ENCODE measurements at regions not wholly inside any gene's neighbourhood (a gene's known extent, or its start where the extent isn't known, plus 50 kb on each side); places are given as distances from the start of the nearest gene placed in this dataset.

DNA sequence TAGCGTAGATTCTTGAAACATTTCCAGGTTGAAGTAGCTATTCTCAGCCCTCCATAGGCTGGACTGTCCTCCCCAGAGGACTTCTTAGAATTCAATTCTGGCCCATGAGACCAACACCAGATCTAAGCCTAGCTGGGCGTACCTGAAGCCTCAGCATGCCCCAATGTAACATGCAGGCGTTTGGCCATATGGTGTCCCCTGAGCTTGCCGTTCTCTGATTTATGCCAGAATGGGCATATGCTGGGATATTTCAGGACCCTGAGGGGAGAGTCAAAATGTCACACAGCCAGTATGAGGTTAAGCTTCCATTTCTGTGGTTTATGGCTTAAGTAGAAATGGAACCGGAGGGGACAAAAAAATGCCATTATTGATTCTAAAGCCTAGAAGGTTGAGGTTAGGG is 317.7 kb upstream of the OBI1 start:
- peaks cover 3% of the 10 kb centered on the region for H3K4me1 Mint-ChIP-seq
- Histone ChIP-seq H3K79me2 (ENCODE audit: control insufficient read depth, insufficient read depth, low read length) (no peaks in the 10 kb centered on the region), H2AFZ (ENCODE audit: insufficient read depth, low read depth, low read length, poor library complexity, severe bottlenecking) (no peak overlapping the region), H3K27ac (ENCODE audit: low read length in 2 of 2) (no peak overlapping the region), H4K20me1 (ENCODE audit: control insufficient read depth, insufficient read depth, low read length, poor library complexity, severe bottlenecking) (no peaks in the 10 kb centered on the region), H3K9me3 (ENCODE audit: control extremely low read depth in 1 of 3, control insufficient read depth in 2 of 3, insufficient read depth in 1 of 3, low read length in 2 of 3) (no peaks in the 10 kb centered on the region), H3K9ac (ENCODE audit: low read length) (no peak overlapping the region), H3K27me3 (replicated peaks in 1 of 4; ENCODE audit: control extremely low read depth in 1 of 4, control insufficient read depth in 3 of 4, insufficient read depth in 4 of 4, low read length in 3 of 4) (no peaks in the 10 kb centered on the region), H3K36me3 (replicated peaks in 1 of 2; ENCODE audit: control extremely low read depth in 1 of 2, control insufficient read depth in 1 of 2, extremely low read depth in 1 of 2, insufficient read depth in 2 of 2, low read length in 1 of 2) (no peaks in the 10 kb centered on the region), H3K4me1 (ENCODE audit: control insufficient read depth in 2 of 2, insufficient read depth in 2 of 2, low read length in 2 of 2) (no peaks in the 10 kb centered on the region), H3K4me3 (ENCODE audit: control extremely low read depth in 1 of 5, extremely low read depth in 1 of 5, insufficient read depth in 1 of 5, low read depth in 2 of 5, low read length in 4 of 5) (no peak overlapping the region), H3K4me2 (replicated peaks; ENCODE audit: low read depth, low read length, poor library complexity, severe bottlenecking) (no peak overlapping the region)
- ATAC-seq (ENCODE audit: low read depth) (no peak), DNase-seq (no peak)
- POLR2A ChIA-PET, result no interaction called here
- no peak overlapping the region for H3K4me3 Mint-ChIP-seq
- peaks cover 21% of the 10 kb centered on the region for H3K27me3 Mint-ChIP-seq
- H3K27ac Mint-ChIP-seq, result no peak overlapping the region
- no peaks in the 10 kb centered on the region for H3K9me3 Mint-ChIP-seq (ENCODE audit: insufficient read depth)
- no peak for TF ChIP-seq CTCF (IDR thresholded peaks at IDR 0.05)
- no peak for TF ChIP-seq EZH2 (IDR thresholded peaks at IDR 0.05; ENCODE audit: borderline replicate concordance, insufficient read depth, low read depth, low read length, poor library complexity, severe bottlenecking)
- intact Hi-C loops (cut with micrococcal nuclease), result loop anchor here (5.0 kb wide), 1 partner anchor 566 kb away; no protein-coding TSS in a partner anchor
- CTCF ChIA-PET, result interaction anchor here (0.7 to 1.7 kb wide), 6 partner anchors 11 to 842 kb away, joined by 3 to 7 read pairs (median 3); no protein-coding TSS in a partner anchor
- 92% methylated on average over 4 of the region's 5 CpGs for WGBS (ENCODE audit: insufficient coverage)

DNA sequence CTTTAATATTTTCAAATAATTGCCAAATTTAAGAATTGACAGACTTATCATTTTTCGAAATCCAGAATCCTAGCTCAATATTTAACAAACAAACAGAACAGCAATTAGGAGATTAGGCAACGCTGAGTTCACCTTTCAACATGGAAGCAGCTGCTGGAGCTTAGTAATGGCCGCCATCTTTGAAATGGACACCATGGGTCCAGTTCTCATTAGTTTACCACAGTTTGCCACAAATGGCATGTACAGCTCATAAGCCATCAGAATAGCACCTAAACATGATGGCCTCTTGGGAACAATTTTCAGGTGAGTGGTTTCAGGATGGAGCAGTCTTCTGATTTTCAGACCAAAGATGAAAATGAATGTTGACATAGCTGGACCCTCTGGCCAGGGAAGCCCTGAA is 313.6 kb upstream of the OBI1 start:
- 94% methylated on average over 3 of the region's 3 CpGs for WGBS (ENCODE audit: insufficient coverage)

More for the DNA sequence above, 313.6 kb upstream of the OBI1 start:
- Mint-ChIP-seq H3K27ac (no peak overlapping the region), H3K4me3 (no peak overlapping the region), H3K9me3 (ENCODE audit: insufficient read depth) (no peaks in the 10 kb centered on the region), H3K27me3 (peaks cover 13% of the 10 kb centered on the region), H3K4me1 (no peaks in the 10 kb centered on the region)
- Histone ChIP-seq H3K27me3 (replicated peaks in 1 of 4; ENCODE audit: control extremely low read depth in 1 of 4, control insufficient read depth in 3 of 4, insufficient read depth in 4 of 4, low read length in 3 of 4) (no peaks in the 10 kb centered on the region), H3K9me3 (ENCODE audit: control extremely low read depth in 1 of 3, control insufficient read depth in 2 of 3, insufficient read depth in 1 of 3, low read length in 2 of 3) (no peaks in the 10 kb centered on the region), H2AFZ (ENCODE audit: insufficient read depth, low read depth, low read length, poor library complexity, severe bottlenecking) (no peak overlapping the region), H3K4me2 (replicated peaks; ENCODE audit: low read depth, low read length, poor library complexity, severe bottlenecking) (no peak overlapping the region), H3K36me3 (replicated peaks in 1 of 2; ENCODE audit: control extremely low read depth in 1 of 2, control insufficient read depth in 1 of 2, extremely low read depth in 1 of 2, insufficient read depth in 2 of 2, low read length in 1 of 2) (no peaks in the 10 kb centered on the region), H3K4me3 (ENCODE audit: control extremely low read depth in 1 of 5, extremely low read depth in 1 of 5, insufficient read depth in 1 of 5, low read depth in 2 of 5, low read length in 4 of 5) (no peak overlapping the region), H3K4me1 (ENCODE audit: control insufficient read depth in 2 of 2, insufficient read depth in 2 of 2, low read length in 2 of 2) (no peaks in the 10 kb centered on the region), H3K9ac (ENCODE audit: low read length) (no peak overlapping the region), H3K79me2 (ENCODE audit: control insufficient read depth, insufficient read depth, low read length) (no peaks in the 10 kb centered on the region), H4K20me1 (ENCODE audit: control insufficient read depth, insufficient read depth, low read length, poor library complexity, severe bottlenecking) (no peaks in the 10 kb centered on the region), H3K27ac (ENCODE audit: low read length in 2 of 2) (no peak overlapping the region)
- no peak for DNase-seq
- ChIA-PET CTCF (interaction anchor here (0.8 to 1.6 kb wide), 4 partner anchors 12 to 835 kb away, joined by 3 to 4 read pairs (median 4); no protein-coding TSS in a partner anchor), POLR2A (no interaction called here)
- no peak for ATAC-seq (ENCODE audit: low read depth)
- TF ChIP-seq CTCF (IDR thresholded peaks at IDR 0.05), result no peak
- no peak for TF ChIP-seq EZH2 (IDR thresholded peaks at IDR 0.05; ENCODE audit: borderline replicate concordance, insufficient read depth, low read depth, low read length, poor library complexity, severe bottlenecking)
- intact Hi-C loops (cut with micrococcal nuclease), result no loop called here
